22Rv1 (cell line): ENCODE measurements at regions not wholly inside any gene's neighbourhood (a gene's known extent, or its start where the extent isn't known, plus 50 kb on each side); places are given as distances from the start of the nearest gene placed in this dataset.

Source experiments
- ZFX ChIP-seq: fragments of 450-650 bp; IDR thresholded peaks from 2 replicates; pipeline ENCODE4 v1.6.1; 2017; ENCODE audit warnings: antibody characterized with exemption, borderline replicate concordance
- TF ChIP-seq, protein P1 (sequence below): fragments of 450-650 bp; IDR thresholded peaks from 2 replicates; pipeline ENCODE4 v1.5.1; 2017; ENCODE audit warnings: mild to moderate bottlenecking

DNA sequence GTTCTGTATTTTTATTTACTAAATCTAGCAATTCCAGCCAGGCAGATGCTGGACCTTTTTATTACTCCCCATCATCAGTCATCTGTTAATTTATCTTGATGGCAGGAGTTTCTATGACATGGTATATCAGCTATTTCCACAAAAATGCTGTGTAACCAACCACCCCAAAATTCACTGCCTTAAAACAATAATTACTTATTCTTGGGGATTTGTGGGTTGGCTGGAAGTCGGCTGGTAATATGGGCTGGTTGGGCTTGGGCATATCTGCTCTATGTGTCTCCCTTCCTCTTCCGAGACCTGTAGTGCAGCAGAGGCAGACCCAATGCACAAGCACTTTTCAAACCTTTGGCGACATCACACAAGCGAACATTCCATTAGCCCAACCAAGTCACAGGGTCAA, 92.1 kb upstream of the UBE2E1 start:
- TF ChIP-seq, protein P1, sequence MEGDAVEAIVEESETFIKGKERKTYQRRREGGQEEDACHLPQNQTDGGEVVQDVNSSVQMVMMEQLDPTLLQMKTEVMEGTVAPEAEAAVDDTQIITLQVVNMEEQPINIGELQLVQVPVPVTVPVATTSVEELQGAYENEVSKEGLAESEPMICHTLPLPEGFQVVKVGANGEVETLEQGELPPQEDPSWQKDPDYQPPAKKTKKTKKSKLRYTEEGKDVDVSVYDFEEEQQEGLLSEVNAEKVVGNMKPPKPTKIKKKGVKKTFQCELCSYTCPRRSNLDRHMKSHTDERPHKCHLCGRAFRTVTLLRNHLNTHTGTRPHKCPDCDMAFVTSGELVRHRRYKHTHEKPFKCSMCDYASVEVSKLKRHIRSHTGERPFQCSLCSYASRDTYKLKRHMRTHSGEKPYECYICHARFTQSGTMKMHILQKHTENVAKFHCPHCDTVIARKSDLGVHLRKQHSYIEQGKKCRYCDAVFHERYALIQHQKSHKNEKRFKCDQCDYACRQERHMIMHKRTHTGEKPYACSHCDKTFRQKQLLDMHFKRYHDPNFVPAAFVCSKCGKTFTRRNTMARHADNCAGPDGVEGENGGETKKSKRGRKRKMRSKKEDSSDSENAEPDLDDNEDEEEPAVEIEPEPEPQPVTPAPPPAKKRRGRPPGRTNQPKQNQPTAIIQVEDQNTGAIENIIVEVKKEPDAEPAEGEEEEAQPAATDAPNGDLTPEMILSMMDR: no peak
- no peak for TF ChIP-seq ZFX
